GM10266 (cell line): ENCODE measurements at regions not wholly inside any gene's neighbourhood (a gene's known extent, or its start where the extent isn't known, plus 50 kb on each side); places are given as distances from the start of the nearest gene placed in this dataset.

Source experiments
- DNase-seq: peaks from one replicate; pipeline ENCODE4 v3.0.0; 2012; ENCODE audit errors: extremely low spot score
- CTCF ChIP-seq: IDR thresholded peaks from 2 replicates; pipeline ENCODE4 v1.5.1; 2012; ENCODE audit warnings: mild to moderate bottlenecking, low read depth; ENCODE audit not compliant: control insufficient read depth, insufficient read depth; ENCODE audit errors: missing control alignments

GRCh38 chr1:185492089-185492825 is 175.2 kb upstream of the IVNS1ABP start:
- DNase-seq: no peak
- TF ChIP-seq CTCF: no peak

- TF ChIP-seq CTCF: no peak
- DNase-seq: no peak
Observed at GRCh38 chr1:185491604-185492003, 174.6 kb upstream of the IVNS1ABP start.

- TF ChIP-seq CTCF: no peak
- no peak for DNase-seq
Observed at GRCh38 chr1:185490924-185491323, 173.9 kb upstream of the IVNS1ABP start.

GRCh38 chr1:185489406-185489805 is 172.4 kb upstream of the IVNS1ABP start:
- no peak for DNase-seq
- TF ChIP-seq CTCF: no peak

- no peak for DNase-seq
- TF ChIP-seq CTCF: no peak
Observed at GRCh38 chr1:185488808-185489207, 171.8 kb upstream of the IVNS1ABP start.

- TF ChIP-seq CTCF: no peak
- DNase-seq: no peak
Observed at GRCh38 chr1:185487936-185488335, 170.9 kb upstream of the IVNS1ABP start.

GRCh38 chr1:185487026-185487425 is 170.0 kb upstream of the IVNS1ABP start:
- no peak for TF ChIP-seq CTCF
- DNase-seq: no peak
